ENCODE measurements at regions not wholly inside any gene's neighbourhood (a gene's known extent, or its start where the extent isn't known, plus 50 kb on each side); places are given as distances from the start of the nearest gene placed in this dataset.

- TF ChIP-seq ZNF274 (IDR thresholded peaks at IDR 0.05; ENCODE audit: low read depth, low read length): no peak
- H3K4me3 ChIP-seq (ENCODE audit: low read length): no peak overlapping the region
Measured at GRCh38 chr2:226357816-226358215, 441.8 kb downstream of the IRS1 start.

GRCh38 chr2:226355600-226355999 lies 444.0 kb downstream of the IRS1 start:
- H3K4me3 ChIP-seq (ENCODE audit: low read length): no peak overlapping the region
- TF ChIP-seq ZNF274 (IDR thresholded peaks at IDR 0.05; ENCODE audit: low read depth, low read length): no peak

DNA sequence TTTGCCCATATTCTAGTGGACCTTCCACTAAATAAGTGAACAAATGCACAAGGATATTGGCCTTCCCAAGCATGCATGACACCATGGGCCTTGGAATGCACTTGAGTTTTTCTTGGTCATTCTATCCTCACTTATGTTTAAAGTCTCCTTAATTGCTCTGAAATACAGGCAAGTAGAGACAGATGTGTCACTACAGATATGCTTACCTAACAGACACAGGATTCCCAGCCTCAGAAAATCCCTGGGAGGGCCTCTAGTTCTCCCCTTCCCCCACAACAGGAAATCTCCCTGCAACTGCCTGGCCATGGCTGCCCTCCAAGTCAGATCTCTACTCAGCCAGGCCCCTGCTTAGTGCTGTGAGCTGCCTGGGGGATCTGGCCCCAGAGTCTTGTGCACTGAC lies 445.2 kb downstream of the IRS1 start:
- TF ChIP-seq ZNF274 (IDR thresholded peaks at IDR 0.05; ENCODE audit: low read depth, low read length): no peak
- no peak overlapping the region for H3K4me3 ChIP-seq (ENCODE audit: low read length)

GRCh38 chr2:226352941-226353560 lies 446.6 kb downstream of the IRS1 start:
- no peak for TF ChIP-seq ZNF274 (IDR thresholded peaks at IDR 0.05; ENCODE audit: low read depth, low read length)
- no peak overlapping the region for H3K4me3 ChIP-seq (ENCODE audit: low read length)

GRCh38 chr2:226351711-226352110 lies 447.9 kb downstream of the IRS1 start:
- TF ChIP-seq ZNF274 (IDR thresholded peaks at IDR 0.05; ENCODE audit: low read depth, low read length): no peak
- H3K4me3 ChIP-seq (ENCODE audit: low read length): no peak overlapping the region

DNA sequence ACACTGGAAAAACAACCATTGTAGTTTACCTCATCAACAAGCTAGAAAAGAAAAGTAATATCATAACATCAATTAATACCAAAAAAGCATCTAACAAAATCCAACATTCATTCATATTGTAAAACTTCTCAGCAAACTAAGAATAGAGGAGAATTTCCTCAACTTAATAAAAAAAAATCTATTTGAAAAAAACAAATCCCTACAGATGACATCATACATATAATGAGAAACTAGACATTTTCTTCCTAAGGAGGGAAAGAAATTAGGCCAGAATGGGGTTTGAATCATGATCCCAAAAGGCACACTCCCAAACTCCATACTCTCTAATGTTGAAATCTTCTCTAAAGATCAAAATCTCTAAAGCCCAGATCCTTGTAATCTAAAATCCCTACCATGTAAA lies 460.0 kb downstream of the IRS1 start:
- no peak for TF ChIP-seq ZNF274 (IDR thresholded peaks at IDR 0.05; ENCODE audit: low read depth, low read length)
- no peak overlapping the region for H3K4me3 ChIP-seq (ENCODE audit: low read length)

DNA sequence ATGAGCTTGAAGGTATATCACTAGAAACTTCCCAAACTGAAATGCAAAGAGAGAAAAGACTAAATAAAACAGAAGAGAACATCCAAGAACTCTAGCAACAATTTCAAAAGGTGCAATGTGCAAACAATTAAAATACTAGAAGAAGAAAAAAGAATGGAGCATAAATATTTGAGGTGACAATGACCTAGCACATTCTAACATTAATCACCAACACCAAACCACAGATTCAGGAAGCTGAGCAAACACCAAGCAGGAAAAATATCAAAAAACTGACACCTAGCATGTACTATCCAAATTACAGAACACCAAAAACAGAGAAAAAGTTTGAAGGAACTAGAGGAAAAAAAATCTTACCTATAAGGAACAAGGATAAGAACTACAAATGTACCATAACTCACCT lies 460.8 kb downstream of the IRS1 start:
- H3K4me3 ChIP-seq (ENCODE audit: low read length): no peak overlapping the region
- no peak for TF ChIP-seq ZNF274 (IDR thresholded peaks at IDR 0.05; ENCODE audit: low read depth, low read length)

- H3K4me3 ChIP-seq (ENCODE audit: low read length): no peak overlapping the region
- no peak for TF ChIP-seq ZNF274 (IDR thresholded peaks at IDR 0.05; ENCODE audit: low read depth, low read length)
Measured at GRCh38 chr2:226337941-226338600, 461.5 kb downstream of the IRS1 start.

DNA sequence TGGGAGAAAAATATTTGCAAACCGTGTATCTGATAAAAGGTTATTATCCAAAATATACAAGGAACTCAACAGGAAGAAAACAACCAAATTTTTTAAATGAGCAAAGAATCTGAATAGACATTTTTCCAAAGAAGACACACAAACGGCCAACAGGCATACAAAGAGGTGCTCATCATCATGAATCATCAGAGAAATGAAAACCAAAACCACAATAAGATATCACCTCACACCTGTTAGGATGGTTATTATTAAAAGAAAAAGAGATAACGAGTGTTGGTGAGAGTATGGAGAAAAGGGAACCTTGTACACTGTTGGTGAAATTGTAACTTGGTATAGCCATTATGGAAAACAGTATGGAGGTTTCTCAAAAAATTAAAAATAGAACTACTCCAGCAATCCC lies 463.3 kb downstream of the IRS1 start:
- no peak overlapping the region for H3K4me3 ChIP-seq (ENCODE audit: low read length)
- TF ChIP-seq ZNF274 (IDR thresholded peaks at IDR 0.05; ENCODE audit: low read depth, low read length): no peak

DNA sequence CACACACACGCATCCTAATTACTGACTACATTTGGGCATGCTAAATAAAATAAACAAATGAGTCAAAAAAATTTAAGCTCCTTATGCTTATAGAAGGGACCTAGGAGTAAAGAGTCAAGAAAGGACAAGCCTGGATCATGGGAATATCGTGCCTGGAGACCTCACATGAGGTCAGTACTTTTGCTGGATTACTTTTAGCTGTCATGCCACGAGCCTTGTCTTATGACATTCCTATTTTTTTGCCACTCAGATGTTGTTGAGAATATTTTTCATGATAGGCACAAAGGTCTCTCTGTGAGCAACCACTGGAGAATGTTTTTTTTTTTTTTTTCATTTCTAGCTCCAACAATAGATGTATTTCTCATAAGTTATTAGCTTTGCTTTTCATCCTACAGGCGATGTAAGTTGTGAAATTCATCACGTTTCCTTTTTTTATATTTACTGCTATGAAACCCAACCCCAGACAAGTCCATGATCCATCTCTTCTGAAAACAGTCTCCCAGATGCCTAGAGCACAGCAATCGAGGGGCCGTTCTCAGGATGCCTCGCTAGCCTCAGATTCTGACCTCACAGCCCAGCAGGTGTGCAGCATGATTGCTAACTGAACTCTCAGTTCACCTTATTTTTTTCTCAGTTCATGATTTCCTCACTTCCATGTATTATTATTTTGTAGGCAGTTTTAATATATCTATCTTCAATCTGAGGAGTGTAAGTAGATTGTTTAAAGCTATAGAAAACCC lies 464.5 kb downstream of the IRS1 start:
- no peak overlapping the region for H3K4me3 ChIP-seq (ENCODE audit: low read length)
- TF ChIP-seq ZNF274 (IDR thresholded peaks at IDR 0.05; ENCODE audit: low read depth, low read length): no peak

- H3K4me3 ChIP-seq (ENCODE audit: low read length): no peak overlapping the region
- no peak for TF ChIP-seq ZNF274 (IDR thresholded peaks at IDR 0.05; ENCODE audit: low read depth, low read length)
Measured at GRCh38 chr2:226333388-226333787, 466.2 kb downstream of the IRS1 start.

DNA sequence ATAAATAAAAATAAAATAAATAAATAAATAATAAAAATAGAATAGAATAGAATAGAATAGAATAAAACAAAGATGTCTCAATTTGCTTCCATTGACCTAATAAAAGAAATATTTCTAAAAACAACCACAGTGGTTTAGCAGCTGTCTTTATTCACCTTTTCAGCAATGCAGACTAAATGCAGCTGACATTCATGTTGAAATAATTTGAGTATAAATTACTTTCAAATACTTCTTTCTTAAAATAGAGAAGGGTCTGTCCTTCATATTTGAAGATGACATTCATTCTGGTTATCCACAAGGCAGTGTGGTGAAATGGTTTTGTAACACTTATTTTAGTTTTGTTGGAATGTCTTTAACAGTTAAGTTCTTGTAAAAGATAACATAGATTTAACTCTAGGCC lies 469.4 kb downstream of the IRS1 start:
- H3K4me3 ChIP-seq (ENCODE audit: low read length): no peak overlapping the region
- TF ChIP-seq ZNF274 (IDR thresholded peaks at IDR 0.05; ENCODE audit: low read depth, low read length): no peak

DNA sequence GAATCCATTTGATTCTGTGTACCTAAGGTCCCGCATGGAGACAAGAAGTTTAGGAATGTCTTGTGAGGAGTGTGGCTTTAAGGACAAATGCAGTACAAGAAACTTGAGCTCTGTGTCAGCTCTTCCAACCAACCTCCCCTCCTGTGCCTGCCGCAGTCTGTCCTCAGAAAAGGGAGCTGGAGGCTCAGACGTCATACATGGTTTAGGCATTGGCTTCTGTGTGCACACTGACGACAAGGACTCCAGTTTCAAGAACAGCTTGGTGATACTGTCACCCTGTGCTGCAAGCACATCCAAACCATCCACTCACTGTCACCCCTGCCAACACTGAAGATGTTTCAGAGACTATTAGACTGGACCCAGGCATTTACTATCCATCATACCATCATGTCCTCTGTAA lies 470.4 kb downstream of the IRS1 start:
- TF ChIP-seq ZNF274 (IDR thresholded peaks at IDR 0.05; ENCODE audit: low read depth, low read length): no peak
- H3K4me3 ChIP-seq (ENCODE audit: low read length): no peak overlapping the region

GRCh38 chr2:226327830-226328229 lies 471.8 kb downstream of the IRS1 start:
- TF ChIP-seq ZNF274 (IDR thresholded peaks at IDR 0.05; ENCODE audit: low read depth, low read length): no peak

GRCh38 chr2:226325526-226325925 lies 474.1 kb downstream of the IRS1 start:
- TF ChIP-seq ZNF274 (IDR thresholded peaks at IDR 0.05; ENCODE audit: low read depth, low read length): no peak
- no peak overlapping the region for H3K4me3 ChIP-seq (ENCODE audit: low read length)

More at GRCh38 chr2:226327830-226328229, 471.8 kb downstream of the IRS1 start:
- no peak overlapping the region for H3K4me3 ChIP-seq (ENCODE audit: low read length)

Measured in GM08714 (cell line).